Astrocyte of the spinal cord (primary cell): ENCODE measurements at regions not wholly inside any gene's neighbourhood (a gene's known extent, or its start where the extent isn't known, plus 50 kb on each side); places are given as distances from the start of the nearest gene placed in this dataset.

ENCODE experiments used
- DNase-seq: peaks from one replicate; pipeline ENCODE4 v3.0.0; 2011; ENCODE audit warnings: low read depth, low spot score
- H3K4me3 ChIP-seq: 2 replicates; pipeline ENCODE4 v1.5.1; 2011; ENCODE audit warnings: low read depth, mild to moderate bottlenecking, low read length, moderate library complexity
- in situ Hi-C: cut with HindIII; loops from 2 replicates; pipeline ENCODE4 v1.10.0; 2017; ENCODE audit warnings: low sequenced_read_pairs
- TF ChIP-seq, protein P1 (sequence below): IDR thresholded peaks from 2 replicates; pipeline ENCODE4 v1.5.1; 2012; ENCODE audit warnings: low read depth, mild to moderate bottlenecking, low read length, inconsistent platforms

GRCh38 chr4:124872659-124873058 is 160.1 kb upstream of the ANKRD50 start:
- TF ChIP-seq, protein P1, sequence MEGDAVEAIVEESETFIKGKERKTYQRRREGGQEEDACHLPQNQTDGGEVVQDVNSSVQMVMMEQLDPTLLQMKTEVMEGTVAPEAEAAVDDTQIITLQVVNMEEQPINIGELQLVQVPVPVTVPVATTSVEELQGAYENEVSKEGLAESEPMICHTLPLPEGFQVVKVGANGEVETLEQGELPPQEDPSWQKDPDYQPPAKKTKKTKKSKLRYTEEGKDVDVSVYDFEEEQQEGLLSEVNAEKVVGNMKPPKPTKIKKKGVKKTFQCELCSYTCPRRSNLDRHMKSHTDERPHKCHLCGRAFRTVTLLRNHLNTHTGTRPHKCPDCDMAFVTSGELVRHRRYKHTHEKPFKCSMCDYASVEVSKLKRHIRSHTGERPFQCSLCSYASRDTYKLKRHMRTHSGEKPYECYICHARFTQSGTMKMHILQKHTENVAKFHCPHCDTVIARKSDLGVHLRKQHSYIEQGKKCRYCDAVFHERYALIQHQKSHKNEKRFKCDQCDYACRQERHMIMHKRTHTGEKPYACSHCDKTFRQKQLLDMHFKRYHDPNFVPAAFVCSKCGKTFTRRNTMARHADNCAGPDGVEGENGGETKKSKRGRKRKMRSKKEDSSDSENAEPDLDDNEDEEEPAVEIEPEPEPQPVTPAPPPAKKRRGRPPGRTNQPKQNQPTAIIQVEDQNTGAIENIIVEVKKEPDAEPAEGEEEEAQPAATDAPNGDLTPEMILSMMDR: no peak
- in situ Hi-C loops: no loop called here
- H3K4me3 ChIP-seq: no peak overlapping the region
- DNase-seq: no peak

DNA sequence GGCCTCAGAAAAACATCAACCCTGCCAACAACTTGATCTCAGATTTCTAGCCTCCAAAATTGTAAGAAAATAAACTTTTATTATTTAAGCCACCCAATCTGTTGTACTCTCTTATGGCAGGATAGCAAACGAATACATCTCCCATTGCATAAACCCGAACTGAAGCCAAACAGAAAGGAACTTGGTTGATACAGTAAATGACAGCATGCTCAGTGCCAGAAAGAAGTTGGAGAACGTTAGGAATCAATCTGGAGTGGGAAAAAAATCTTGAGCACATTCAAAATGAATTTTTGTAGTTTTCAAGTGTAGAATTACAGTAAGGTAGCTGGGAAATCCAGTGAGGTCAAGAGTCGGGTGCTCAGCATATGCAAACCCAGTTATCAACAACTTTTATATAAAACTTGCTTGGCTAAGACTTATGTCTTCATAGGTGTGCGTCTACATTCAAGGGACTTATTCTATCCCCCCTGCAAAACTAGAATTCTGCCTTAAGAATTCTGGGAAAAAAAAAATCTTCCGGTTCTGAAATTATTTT is 157.5 kb upstream of the ANKRD50 start:
- in situ Hi-C loops: no loop called here
- TF ChIP-seq, protein P1: no peak

GRCh38 chr4:124868495-124868894 is 156.0 kb upstream of the ANKRD50 start:
- no peak overlapping the region for H3K4me3 ChIP-seq
- DNase-seq: no peak
- in situ Hi-C loops: no loop called here
- TF ChIP-seq, protein P1: no peak

More for the DNA sequence above, 157.5 kb upstream of the ANKRD50 start:
- H3K4me3 ChIP-seq: no peak overlapping the region
- DNase-seq: no peak

DNA sequence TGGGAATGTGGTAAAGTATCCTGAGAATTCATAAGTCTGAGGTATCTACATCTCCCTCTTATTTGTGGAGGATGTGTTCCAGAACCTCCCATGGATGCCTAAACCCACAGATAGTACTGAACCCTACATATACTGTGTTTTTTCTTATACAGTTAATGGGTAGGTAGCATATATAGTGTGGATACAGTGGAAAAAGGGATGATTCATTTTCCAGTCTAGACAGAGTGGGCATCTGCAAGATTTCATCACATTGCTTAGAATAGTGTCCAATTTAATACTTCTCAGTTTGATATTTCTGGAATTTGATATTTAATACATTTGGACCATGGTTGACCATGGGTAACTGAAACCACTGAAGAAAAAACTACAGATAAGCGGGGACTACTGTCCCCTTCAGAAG is 155.0 kb upstream of the ANKRD50 start:
- H3K4me3 ChIP-seq: no peak overlapping the region
- no peak for DNase-seq
- TF ChIP-seq, protein P1: no peak
- in situ Hi-C loops: no loop called here

DNA sequence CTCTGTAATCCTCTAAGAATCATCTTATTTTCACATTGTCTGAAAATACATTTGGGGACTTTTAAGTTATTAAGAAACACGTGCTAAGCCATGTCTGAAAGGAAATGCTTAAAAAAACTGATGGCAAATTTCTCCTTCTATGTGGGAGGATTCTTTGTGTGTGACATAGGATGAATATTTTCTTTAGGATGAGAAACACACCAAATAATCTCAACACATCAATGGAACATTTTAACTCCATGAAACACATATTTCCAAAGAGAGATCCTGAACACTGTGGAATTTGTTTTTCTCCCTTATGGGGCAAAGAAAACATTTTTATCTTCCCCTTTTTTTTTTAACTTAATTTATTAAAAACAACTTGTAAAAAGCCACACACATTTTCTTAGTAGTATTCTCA is 153.8 kb upstream of the ANKRD50 start:
- TF ChIP-seq, protein P1: no peak
- in situ Hi-C loops: no loop called here
- no peak for DNase-seq
- no peak overlapping the region for H3K4me3 ChIP-seq

DNA sequence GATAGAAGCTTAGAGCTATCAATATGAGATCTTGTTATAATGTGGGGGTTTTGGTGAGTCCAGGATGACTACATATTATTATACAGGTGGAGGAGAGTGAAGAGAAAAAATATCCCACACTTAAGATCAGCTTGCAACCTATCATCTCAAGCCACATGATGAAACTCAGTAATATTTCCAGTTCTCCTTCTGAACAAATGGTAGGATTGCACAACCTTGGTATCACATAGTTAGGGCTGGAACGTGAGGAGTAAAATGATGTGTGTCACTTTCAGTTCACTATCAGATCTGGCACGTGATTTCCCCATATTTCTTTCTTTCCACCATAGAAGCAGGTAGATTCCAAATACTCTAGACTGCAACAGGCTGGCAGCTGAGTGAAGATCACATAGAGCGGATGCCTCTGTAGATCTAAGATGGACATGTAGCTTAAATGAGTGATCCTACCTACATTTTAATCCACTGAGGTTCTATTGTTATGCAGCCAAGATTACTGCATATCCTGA is 150.6 kb upstream of the ANKRD50 start:
- in situ Hi-C loops: no loop called here
- DNase-seq: no peak
- no peak overlapping the region for H3K4me3 ChIP-seq
- TF ChIP-seq, protein P1: no peak

DNA sequence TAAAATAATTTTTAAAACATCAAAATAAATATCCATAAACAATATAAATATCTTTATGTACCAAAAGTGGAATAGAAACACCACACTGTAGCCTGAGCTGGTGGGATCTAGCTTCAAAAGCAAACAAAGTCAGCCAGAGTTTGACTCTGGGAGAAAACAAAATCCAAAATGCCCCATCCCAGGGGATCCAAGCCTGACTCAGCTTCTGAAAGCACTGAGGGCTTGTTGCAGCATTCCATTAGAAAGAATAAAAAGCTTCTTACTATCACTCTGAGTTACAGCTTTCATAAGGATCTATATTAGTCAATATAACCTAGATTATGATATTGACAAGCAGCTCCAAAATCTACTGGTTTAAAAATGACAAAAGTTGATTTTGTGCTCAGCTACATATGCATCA is 149.7 kb upstream of the ANKRD50 start:
- no peak overlapping the region for H3K4me3 ChIP-seq
- TF ChIP-seq, protein P1: no peak
- DNase-seq: no peak
- in situ Hi-C loops: no loop called here
